HFFc6 (cell line): ENCODE measurements at regions not wholly inside any gene's neighbourhood (a gene's known extent, or its start where the extent isn't known, plus 50 kb on each side); places are given as distances from the start of the nearest gene placed in this dataset.
A peak's percentile ranks its signal among the peaks of the same experiment; 100 is the strongest.

ENCODE experiments used
- DNase-seq: peaks from one replicate; pipeline ENCODE4 v3.0.0-alpha.2; 2018
- H3K27ac Mint-ChIP-seq: 2 replicates; pipeline ENCODE4 v1.8.0; 2020; ENCODE audit warnings: mild to moderate bottlenecking, mixed read lengths
- H3K27me3 Mint-ChIP-seq: 2 replicates; pipeline ENCODE4 v1.8.0; 2021; ENCODE audit warnings: mild to moderate bottlenecking, moderate library complexity, mixed read lengths; ENCODE audit not compliant: insufficient read depth
- H3K36me3 Mint-ChIP-seq: 2 replicates; pipeline ENCODE4 v1.8.0; 2021; ENCODE audit warnings: low read depth, mixed read lengths
- H3K4me1 Mint-ChIP-seq: 2 replicates; pipeline ENCODE4 v1.8.0; 2020; ENCODE audit warnings: low read depth, mixed read lengths
- H3K4me3 Mint-ChIP-seq: 2 replicates; pipeline ENCODE4 v1.8.0; 2020; ENCODE audit warnings: mild to moderate bottlenecking, moderate library complexity, mixed read lengths
- H3K9me3 Mint-ChIP-seq: 2 replicates; pipeline ENCODE4 v1.8.0; 2020; ENCODE audit warnings: mild to moderate bottlenecking, mixed read lengths
- CTCF ChIP-seq: fragments of 200-600 bp; sonication (generic); IDR thresholded peaks from 2 replicates; pipeline ENCODE4 v1.5.0; 2021; ENCODE audit warnings: antibody characterized with exemption, mild to moderate bottlenecking

DNA sequence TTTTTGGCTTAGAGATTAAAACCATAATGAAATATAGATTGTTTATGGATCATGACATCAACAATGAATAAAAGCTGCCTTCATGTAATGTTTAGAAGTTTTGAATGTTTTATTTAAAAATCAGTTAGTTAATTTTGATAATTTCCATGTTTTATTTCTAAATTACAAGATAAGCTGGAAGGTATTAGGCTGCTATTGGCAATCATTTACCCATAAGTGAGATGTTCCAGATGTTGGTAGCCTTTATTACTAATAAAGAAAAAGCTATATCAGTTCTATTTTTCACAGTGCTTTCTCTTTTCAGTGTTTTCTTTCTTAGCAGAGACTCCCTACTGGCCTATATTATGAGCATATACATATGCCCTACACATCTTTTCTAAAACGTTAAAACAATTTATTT, 347.0 kb downstream of the CSNK1G3 start:
- no peaks in the 10 kb centered on the region for H3K9me3 Mint-ChIP-seq
- H3K4me3 Mint-ChIP-seq: no peak overlapping the region
- no peaks in the 10 kb centered on the region for H3K4me1 Mint-ChIP-seq
- no peak for TF ChIP-seq CTCF
- no peak overlapping the region for H3K27ac Mint-ChIP-seq
- DNase-seq: no peak
- peaks cover 9% of the 10 kb centered on the region for H3K27me3 Mint-ChIP-seq
- no peaks in the 10 kb centered on the region for H3K36me3 Mint-ChIP-seq

GRCh38 chr5:123856766-123857165, 344.8 kb downstream of the CSNK1G3 start:
- H3K36me3 Mint-ChIP-seq: no peaks in the 10 kb centered on the region
- no peak for DNase-seq

DNA sequence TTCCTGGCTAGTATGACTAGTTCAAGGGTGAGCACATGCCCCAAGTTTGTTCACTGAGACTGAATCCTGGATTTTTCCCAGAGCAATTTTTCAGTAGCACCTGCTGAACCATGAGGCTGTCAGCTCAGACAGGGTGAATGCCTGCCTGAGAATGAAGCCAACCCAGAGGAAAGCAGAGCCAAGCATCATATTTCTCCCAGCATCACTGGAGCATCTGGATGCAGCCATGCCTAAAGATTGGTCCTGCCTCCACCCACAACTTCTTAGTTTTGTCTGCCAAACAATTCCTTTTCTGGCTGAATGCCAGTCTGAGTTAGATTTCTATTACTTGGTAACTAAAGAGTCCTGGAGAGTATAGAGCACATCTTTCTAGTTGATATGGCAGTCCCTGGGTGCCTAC, 343.6 kb downstream of the CSNK1G3 start:
- H3K27ac Mint-ChIP-seq: no peak overlapping the region
- H3K36me3 Mint-ChIP-seq: peaks cover 5% of the 10 kb centered on the region; the same call in 1 of the 2 replicates
- no peak overlapping the region for H3K4me3 Mint-ChIP-seq
- no peaks in the 10 kb centered on the region for H3K4me1 Mint-ChIP-seq
- peaks cover 5% of the 10 kb centered on the region for H3K27me3 Mint-ChIP-seq
- DNase-seq: no peak
- H3K9me3 Mint-ChIP-seq: peaks cover 10% of the 10 kb centered on the region
- TF ChIP-seq CTCF: no peak

More at GRCh38 chr5:123856766-123857165, 344.8 kb downstream of the CSNK1G3 start:
- Mint-ChIP-seq H3K27me3 (peaks cover 8% of the 10 kb centered on the region), H3K4me3 (no peak overlapping the region), H3K4me1 (no peaks in the 10 kb centered on the region), H3K9me3 (no peaks in the 10 kb centered on the region), H3K27ac (no peak overlapping the region)
- no peak for TF ChIP-seq CTCF

DNA sequence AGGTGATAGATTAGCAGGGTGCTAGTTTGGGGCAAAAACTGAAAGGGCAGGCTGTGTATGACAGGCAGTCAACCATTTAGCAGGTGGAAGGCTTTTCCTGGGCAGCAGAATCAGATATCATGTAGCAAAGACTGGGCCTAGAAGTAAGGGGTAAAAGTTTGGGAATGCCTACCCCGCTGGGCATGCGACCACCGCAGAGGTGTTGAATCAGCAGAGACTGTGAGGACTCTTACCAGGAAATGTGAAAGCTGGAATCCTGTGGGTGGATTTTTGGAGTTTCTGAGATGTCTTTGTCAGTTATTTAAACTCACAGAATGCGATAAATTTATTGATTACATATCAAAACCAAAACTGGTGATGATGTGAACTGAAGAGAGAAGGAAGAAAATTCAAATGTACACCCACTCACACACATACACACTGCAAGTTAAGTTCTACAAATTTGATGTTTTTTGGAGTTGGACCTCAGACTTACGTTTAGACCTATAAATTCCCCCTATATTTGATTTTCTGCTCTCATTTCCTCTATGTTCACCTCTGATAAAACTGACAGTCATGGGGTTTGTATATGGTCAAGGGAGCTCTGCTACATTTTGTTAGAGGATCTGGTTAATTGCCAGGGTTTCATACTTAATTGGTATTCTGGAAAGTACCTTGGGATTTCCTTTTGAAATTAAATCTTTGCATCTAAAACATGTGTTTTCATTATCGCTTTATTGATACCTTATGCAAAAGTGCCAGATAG, 333.6 kb downstream of the CSNK1G3 start:
- no peak for TF ChIP-seq CTCF
- no peaks in the 10 kb centered on the region for H3K36me3 Mint-ChIP-seq
- H3K4me3 Mint-ChIP-seq: no peak overlapping the region
- H3K27ac Mint-ChIP-seq: no peak overlapping the region
- no peaks in the 10 kb centered on the region for H3K27me3 Mint-ChIP-seq
- peaks cover 2% of the 10 kb centered on the region; the same call in 1 of the 2 replicates for H3K9me3 Mint-ChIP-seq
- H3K4me1 Mint-ChIP-seq: peaks cover 11% of the 10 kb centered on the region
- no peak for DNase-seq

- peak; percentile 0 for DNase-seq
- Mint-ChIP-seq H3K27me3 (no peaks in the 10 kb centered on the region; the same call in 1 of the 2 replicates), H3K4me1 (peaks cover 11% of the 10 kb centered on the region), H3K27ac (no peak overlapping the region), H3K4me3 (no peak overlapping the region), H3K9me3 (no peaks in the 10 kb centered on the region), H3K36me3 (no peaks in the 10 kb centered on the region)
- no peak for TF ChIP-seq CTCF
Measured at GRCh38 chr5:123844873-123845272, 332.9 kb downstream of the CSNK1G3 start.
